HL-60 (cell line): ENCODE measurements at regions not wholly inside any gene's neighbourhood (a gene's known extent, or its start where the extent isn't known, plus 50 kb on each side); places are given as distances from the start of the nearest gene placed in this dataset.

Experiments used
- CTCF ChIP-seq: IDR thresholded peaks from one replicate; pipeline ENCODE4 v1.5.1; 2011; ENCODE audit warnings: low read length, control low read depth, inconsistent platforms; ENCODE audit not compliant: insufficient read depth
- GABPA ChIP-seq: IDR thresholded peaks from 2 replicates; pipeline ENCODE4 v1.6.1; 2012; ENCODE audit warnings: low read depth
- POLR2AphosphoS5 ChIP-seq: IDR thresholded peaks from 2 replicates; pipeline ENCODE4 v1.6.1; 2012; ENCODE audit warnings: low read depth
- SPI1 ChIP-seq: IDR thresholded peaks from 2 replicates; pipeline ENCODE4 v1.6.1; 2012; ENCODE audit warnings: low read depth, mild to moderate bottlenecking, borderline replicate concordance
- TF ChIP-seq, protein P1 (sequence below): IDR thresholded peaks from 2 replicates; pipeline ENCODE4 v1.6.1; 2012; ENCODE audit warnings: low read depth; ENCODE audit not compliant: insufficient replicate concordance

DNA sequence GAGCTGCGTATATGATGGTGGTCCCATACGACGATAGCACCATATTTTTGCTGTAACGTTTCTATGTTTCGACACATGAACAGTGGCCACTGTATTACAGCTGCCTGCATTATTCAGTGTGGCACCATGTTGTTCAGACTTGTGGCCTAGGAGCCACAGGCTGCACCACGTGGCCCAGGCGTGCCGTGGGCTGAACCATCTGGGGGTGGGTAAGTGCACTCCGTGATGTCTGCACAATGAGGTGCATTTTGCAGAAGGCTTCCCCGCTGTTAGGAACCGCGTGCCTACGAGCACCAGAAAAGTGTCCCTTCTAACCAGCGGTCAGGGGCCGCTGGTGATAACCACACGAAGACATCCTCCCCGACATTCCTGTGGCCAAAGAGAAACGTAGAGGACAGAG, 433.7 kb upstream of the MYT1L start:
- no peak for TF ChIP-seq CTCF
- no peak for TF ChIP-seq POLR2AphosphoS5
- no peak for TF ChIP-seq GABPA
- TF ChIP-seq, protein P1, sequence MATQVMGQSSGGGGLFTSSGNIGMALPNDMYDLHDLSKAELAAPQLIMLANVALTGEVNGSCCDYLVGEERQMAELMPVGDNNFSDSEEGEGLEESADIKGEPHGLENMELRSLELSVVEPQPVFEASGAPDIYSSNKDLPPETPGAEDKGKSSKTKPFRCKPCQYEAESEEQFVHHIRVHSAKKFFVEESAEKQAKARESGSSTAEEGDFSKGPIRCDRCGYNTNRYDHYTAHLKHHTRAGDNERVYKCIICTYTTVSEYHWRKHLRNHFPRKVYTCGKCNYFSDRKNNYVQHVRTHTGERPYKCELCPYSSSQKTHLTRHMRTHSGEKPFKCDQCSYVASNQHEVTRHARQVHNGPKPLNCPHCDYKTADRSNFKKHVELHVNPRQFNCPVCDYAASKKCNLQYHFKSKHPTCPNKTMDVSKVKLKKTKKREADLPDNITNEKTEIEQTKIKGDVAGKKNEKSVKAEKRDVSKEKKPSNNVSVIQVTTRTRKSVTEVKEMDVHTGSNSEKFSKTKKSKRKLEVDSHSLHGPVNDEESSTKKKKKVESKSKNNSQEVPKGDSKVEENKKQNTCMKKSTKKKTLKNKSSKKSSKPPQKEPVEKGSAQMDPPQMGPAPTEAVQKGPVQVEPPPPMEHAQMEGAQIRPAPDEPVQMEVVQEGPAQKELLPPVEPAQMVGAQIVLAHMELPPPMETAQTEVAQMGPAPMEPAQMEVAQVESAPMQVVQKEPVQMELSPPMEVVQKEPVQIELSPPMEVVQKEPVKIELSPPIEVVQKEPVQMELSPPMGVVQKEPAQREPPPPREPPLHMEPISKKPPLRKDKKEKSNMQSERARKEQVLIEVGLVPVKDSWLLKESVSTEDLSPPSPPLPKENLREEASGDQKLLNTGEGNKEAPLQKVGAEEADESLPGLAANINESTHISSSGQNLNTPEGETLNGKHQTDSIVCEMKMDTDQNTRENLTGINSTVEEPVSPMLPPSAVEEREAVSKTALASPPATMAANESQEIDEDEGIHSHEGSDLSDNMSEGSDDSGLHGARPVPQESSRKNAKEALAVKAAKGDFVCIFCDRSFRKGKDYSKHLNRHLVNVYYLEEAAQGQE: no peak
- TF ChIP-seq SPI1: no peak
